ENCODE measurements at regions not wholly inside any gene's neighbourhood (a gene's known extent, or its start where the extent isn't known, plus 50 kb on each side); places are given as distances from the start of the nearest gene placed in this dataset.
"Not testable (repeated sequence)": the region's sequence is repeated elsewhere in the genome, so short reads cannot be mapped to it uniquely, and the experiment has no call there.

GRCh38 chr2:189308056-189308790 is 128.7 kb upstream of the COL5A2 start:
- no peak overlapping the region for H3K27ac ChIP-seq (ENCODE audit: low read depth, low read length)
- Mint-ChIP-seq H3K9me3 (peaks cover 0 to 2% (median 0%) of the 10 kb centered on the region in 8 donors), H3K4me3 (no peak overlapping the region), H3K4me1 (peaks cover 33 to 63% (median 47%) of the 10 kb centered on the region in 4 donors), H3K27ac (no peak overlapping the region), H3K36me3 (peaks cover 0 to 1% of the 10 kb centered on the region in 2 donors), H3K27me3 (no peaks in the 10 kb centered on the region)
- DNase-seq, result no peak
- CTCF ChIA-PET (ENCODE audit: partially characterized antibody), result no interaction called here
- no peaks in the 10 kb centered on the region for H3K36me3 ChIP-seq (ENCODE audit: insufficient read depth, low read length)
- H3K9me3 ChIP-seq (ENCODE audit: control insufficient read depth in 1 of 2, low read length in 2 of 2), result no peaks in the 10 kb centered on the region
- H3K4me1 ChIP-seq (ENCODE audit: insufficient read depth, low read length), result peaks cover 37% of the 10 kb centered on the region
- POLR2A ChIA-PET (ENCODE audit: partially characterized antibody), result no interaction called here
- no peaks in the 10 kb centered on the region for H3K27me3 ChIP-seq (ENCODE audit: insufficient read depth, low read length)
- intact Hi-C loops (cut with micrococcal nuclease), result no loop called here
- H3K4me3 ChIP-seq (ENCODE audit: low read length in 2 of 2), result no peak overlapping the region

GRCh38 chr2:189309331-189309730 is 129.8 kb upstream of the COL5A2 start:
- Mint-ChIP-seq H3K4me1 (peaks cover 33 to 63% (median 48%) of the 10 kb centered on the region in 4 donors), H3K27me3 (no peaks in the 10 kb centered on the region), H3K4me3 (no peak overlapping the region), H3K27ac (no peak overlapping the region), H3K36me3 (no peaks in the 10 kb centered on the region), H3K9me3 (no peaks in the 10 kb centered on the region)
- intact Hi-C loops (cut with micrococcal nuclease), result no loop called here
- no peaks in the 10 kb centered on the region for H3K9me3 ChIP-seq (ENCODE audit: control insufficient read depth in 1 of 2, low read length in 2 of 2)
- CTCF ChIA-PET (ENCODE audit: partially characterized antibody), result no interaction called here
- H3K27ac ChIP-seq (ENCODE audit: low read depth, low read length), result no peak overlapping the region
- no peaks in the 10 kb centered on the region for H3K27me3 ChIP-seq (ENCODE audit: insufficient read depth, low read length)
- no peak overlapping the region for H3K4me3 ChIP-seq (ENCODE audit: low read length in 2 of 2)
- POLR2A ChIA-PET (ENCODE audit: partially characterized antibody), result no interaction called here
- no peak for DNase-seq
- H3K4me1 ChIP-seq (ENCODE audit: insufficient read depth, low read length), result peaks cover 33% of the 10 kb centered on the region
- no peaks in the 10 kb centered on the region for H3K36me3 ChIP-seq (ENCODE audit: insufficient read depth, low read length)

GRCh38 chr2:189312211-189312610 is 129.1 kb upstream of the WDR75 start:
- Mint-ChIP-seq H3K4me3 (peak overlapping the region in 2 of 8 donors; percentile 9 to 57), H3K9me3 (no peaks in the 10 kb centered on the region), H3K27ac (peak overlapping the region in 1 of 7 donors; percentile 12), H3K36me3 (no peaks in the 10 kb centered on the region), H3K4me1 (peaks cover 25 to 48% (median 35%) of the 10 kb centered on the region in 4 donors), H3K27me3 (no peaks in the 10 kb centered on the region)
- ChIA-PET POLR2A (ENCODE audit: partially characterized antibody) (no interaction called here), CTCF (ENCODE audit: partially characterized antibody) (no interaction called here)
- peaks cover 21% of the 10 kb centered on the region for H3K4me1 ChIP-seq (ENCODE audit: insufficient read depth, low read length)
- no peaks in the 10 kb centered on the region for H3K9me3 ChIP-seq (ENCODE audit: control insufficient read depth in 1 of 2, low read length in 2 of 2)
- no peaks in the 10 kb centered on the region for H3K36me3 ChIP-seq (ENCODE audit: insufficient read depth, low read length)
- H3K27ac ChIP-seq (ENCODE audit: low read depth, low read length), result no peak overlapping the region
- H3K27me3 ChIP-seq (ENCODE audit: insufficient read depth, low read length), result no peaks in the 10 kb centered on the region
- DNase-seq, result no peak
- no peak overlapping the region for H3K4me3 ChIP-seq (ENCODE audit: low read length in 2 of 2)
- intact Hi-C loops (cut with micrococcal nuclease), result no loop called here

DNA sequence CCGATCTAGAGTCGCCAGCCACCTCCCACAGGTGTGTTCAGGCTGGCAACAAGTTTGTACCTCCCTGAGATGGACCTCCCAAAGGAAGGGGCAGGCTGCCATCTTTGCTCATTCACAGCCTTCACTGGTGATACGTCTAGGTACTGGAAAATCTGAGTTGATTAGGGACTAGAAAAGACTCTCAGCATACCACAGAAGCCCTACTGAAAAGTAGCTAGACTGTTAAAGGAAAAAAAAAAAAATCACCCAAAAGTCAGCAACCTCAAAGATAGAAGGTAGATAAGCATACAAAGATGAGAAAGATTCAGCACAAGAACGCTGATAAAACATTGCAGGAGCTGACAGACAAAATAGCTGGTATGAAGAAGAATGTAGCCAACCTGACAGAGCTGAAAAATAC is 128.6 kb upstream of the WDR75 start:
- CTCF ChIA-PET (ENCODE audit: partially characterized antibody), result no interaction called here
- Mint-ChIP-seq H3K4me3 (peak overlapping the region in 5 of 8 donors; percentile 9 to 63 (median 43)), H3K4me1 (peaks cover 25 to 48% (median 35%) of the 10 kb centered on the region in 4 donors), H3K9me3 (no peaks in the 10 kb centered on the region), H3K27me3 (no peaks in the 10 kb centered on the region), H3K27ac (peak overlapping the region in 4 of 7 donors; percentile 12 to 81 (median 34)), H3K36me3 (no peaks in the 10 kb centered on the region)
- no peaks in the 10 kb centered on the region for H3K27me3 ChIP-seq (ENCODE audit: insufficient read depth, low read length)
- intact Hi-C loops (cut with micrococcal nuclease), result no loop called here
- H3K4me3 ChIP-seq (ENCODE audit: low read length in 2 of 2), result no peak overlapping the region
- H3K9me3 ChIP-seq (ENCODE audit: control insufficient read depth in 1 of 2, low read length in 2 of 2), result no peaks in the 10 kb centered on the region
- H3K36me3 ChIP-seq (ENCODE audit: insufficient read depth, low read length), result no peaks in the 10 kb centered on the region
- POLR2A ChIA-PET (ENCODE audit: partially characterized antibody), result no interaction called here
- no peak overlapping the region for H3K27ac ChIP-seq (ENCODE audit: low read depth, low read length)
- H3K4me1 ChIP-seq (ENCODE audit: insufficient read depth, low read length), result peaks cover 21% of the 10 kb centered on the region
- peak in 1 of 5 donors; percentile 11 for DNase-seq

DNA sequence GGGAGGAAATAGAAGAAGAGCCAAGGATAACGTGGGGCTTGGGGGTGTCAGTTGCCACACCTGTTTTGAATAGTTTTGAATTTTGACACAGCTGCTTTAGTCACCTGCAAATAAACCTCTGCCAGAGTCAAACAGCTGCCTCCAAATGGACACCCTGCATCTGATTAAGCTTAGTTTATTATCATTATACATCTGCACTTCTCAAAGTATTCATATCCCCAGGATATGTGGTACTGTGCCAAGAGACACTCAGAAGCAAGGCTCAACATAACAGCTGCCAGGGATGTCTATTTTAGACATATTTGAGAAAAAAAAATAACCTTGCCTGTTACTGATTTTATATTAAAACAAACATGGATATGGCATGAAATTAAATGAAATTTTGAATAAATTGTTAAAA is 122.5 kb upstream of the WDR75 start:
- H3K4me1 Mint-ChIP-seq, result peaks cover 6 to 15% (median 6%) of the 10 kb centered on the region in 4 donors
- Histone ChIP-seq H3K4me1 (ENCODE audit: insufficient read depth, low read length) (peaks cover 6% of the 10 kb centered on the region), H3K4me3 (ENCODE audit: low read length in 2 of 2) (no peak overlapping the region), H3K27me3 (ENCODE audit: insufficient read depth, low read length) (no peaks in the 10 kb centered on the region), H3K27ac (ENCODE audit: low read depth, low read length) (no peak overlapping the region), H3K9me3 (ENCODE audit: control insufficient read depth in 1 of 2, low read length in 2 of 2) (no peaks in the 10 kb centered on the region), H3K36me3 (ENCODE audit: insufficient read depth, low read length) (no peaks in the 10 kb centered on the region)
- intact Hi-C loops (cut with micrococcal nuclease), result no loop called here
- no peak overlapping the region for H3K27ac Mint-ChIP-seq
- no peak overlapping the region for H3K4me3 Mint-ChIP-seq
- H3K27me3 Mint-ChIP-seq, result no peaks in the 10 kb centered on the region
- H3K36me3 Mint-ChIP-seq, result no peaks in the 10 kb centered on the region
- CTCF ChIA-PET (ENCODE audit: partially characterized antibody), result no interaction called here
- no peak for DNase-seq
- H3K9me3 Mint-ChIP-seq, result peaks cover 0 to 6% (median 1%) of the 10 kb centered on the region in 8 donors
- POLR2A ChIA-PET (ENCODE audit: partially characterized antibody), result no interaction called here

- H3K9me3 ChIP-seq (ENCODE audit: control insufficient read depth in 1 of 2, low read length in 2 of 2); H3K36me3 ChIP-seq (ENCODE audit: insufficient read depth, low read length); intact Hi-C loops (cut with micrococcal nuclease); DNase-seq; H3K4me1 ChIP-seq (ENCODE audit: insufficient read depth, low read length); H3K4me1 Mint-ChIP-seq; H3K4me3 ChIP-seq (ENCODE audit: low read length in 2 of 2); H3K9me3 Mint-ChIP-seq; POLR2A ChIA-PET (ENCODE audit: partially characterized antibody); H3K27ac Mint-ChIP-seq; H3K36me3 Mint-ChIP-seq; H3K27me3 Mint-ChIP-seq; H3K27me3 ChIP-seq (ENCODE audit: insufficient read depth, low read length); H3K4me3 Mint-ChIP-seq; CTCF ChIA-PET (ENCODE audit: partially characterized antibody); H3K27ac ChIP-seq (ENCODE audit: low read depth, low read length): not testable (repeated sequence)
Measured at GRCh38 chr2:189319424-189319823, 121.8 kb upstream of the WDR75 start.

GRCh38 chr2:189327879-189328847 is 113.1 kb upstream of the WDR75 start:
- H3K9me3 Mint-ChIP-seq, result peaks cover 0 to 7% (median under 1%) of the 10 kb centered on the region in 8 donors
- POLR2A ChIA-PET (ENCODE audit: partially characterized antibody), result no interaction called here
- H3K36me3 Mint-ChIP-seq, result peaks cover 1 to 4% of the 10 kb centered on the region in 2 donors
- Histone ChIP-seq H3K36me3 (ENCODE audit: insufficient read depth, low read length) (no peaks in the 10 kb centered on the region), H3K9me3 (ENCODE audit: control insufficient read depth in 1 of 2, low read length in 2 of 2) (no peaks in the 10 kb centered on the region), H3K27me3 (ENCODE audit: insufficient read depth, low read length) (no peaks in the 10 kb centered on the region), H3K27ac (ENCODE audit: low read depth, low read length) (no peak overlapping the region), H3K4me1 (ENCODE audit: insufficient read depth, low read length) (no peaks in the 10 kb centered on the region), H3K4me3 (ENCODE audit: low read length in 2 of 2) (no peak overlapping the region)
- no peak overlapping the region for H3K4me3 Mint-ChIP-seq
- no peaks in the 10 kb centered on the region for H3K27me3 Mint-ChIP-seq
- CTCF ChIA-PET (ENCODE audit: partially characterized antibody), result no interaction called here
- peak overlapping the region in 1 of 7 donors; percentile 25 for H3K27ac Mint-ChIP-seq
- no peaks in the 10 kb centered on the region for H3K4me1 Mint-ChIP-seq
- intact Hi-C loops (cut with micrococcal nuclease), result no loop called here
- DNase-seq, result no peak
